ENCODE measurements at regions not wholly inside any gene's neighbourhood (a gene's known extent, or its start where the extent isn't known, plus 50 kb on each side); places are given as distances from the start of the nearest gene placed in this dataset.
"Not testable (repeated sequence)": the region's sequence is repeated elsewhere in the genome, so short reads cannot be mapped to it uniquely, and the experiment has no call there.

GRCh38 chr6:76509397-76509796 lies 436.9 kb upstream of the IMPG1 start:
- DNase-seq (ENCODE audit: low spot score in 2 of 2, unreplicated experiment in 2 of 2): no peak
- Mint-ChIP-seq H3K4me1 (peaks cover 5% of the 10 kb centered on the region), H3K27ac (no peak overlapping the region), H3K9me3 (peaks cover 4% of the 10 kb centered on the region), H3K27me3 (ENCODE audit: low read depth) (no peaks in the 10 kb centered on the region), H3K4me3 (no peak overlapping the region), H3K36me3 (no peaks in the 10 kb centered on the region)
- no peak for TF ChIP-seq CTCF (IDR thresholded peaks at IDR 0.05; ENCODE audit: unreplicated experiment)

- H3K27ac Mint-ChIP-seq: no peak overlapping the region
- H3K27me3 Mint-ChIP-seq (ENCODE audit: low read depth): no peaks in the 10 kb centered on the region
- no peaks in the 10 kb centered on the region for H3K36me3 Mint-ChIP-seq
- DNase-seq (ENCODE audit: low spot score in 2 of 2, unreplicated experiment in 2 of 2): no peak
- peaks cover 5% of the 10 kb centered on the region for H3K4me1 Mint-ChIP-seq
- TF ChIP-seq CTCF (IDR thresholded peaks at IDR 0.05; ENCODE audit: unreplicated experiment): no peak
- no peak overlapping the region for H3K4me3 Mint-ChIP-seq
- peaks cover 6% of the 10 kb centered on the region for H3K9me3 Mint-ChIP-seq
These were observed 434.3 kb upstream of the IMPG1 start for GRCh38 chr6:76506808-76507207.

GRCh38 chr6:76495909-76496308 lies 423.4 kb upstream of the IMPG1 start:
- H3K4me3 Mint-ChIP-seq: no peak overlapping the region
- TF ChIP-seq CTCF (IDR thresholded peaks at IDR 0.05; ENCODE audit: unreplicated experiment): no peak
- H3K9me3 Mint-ChIP-seq: peaks cover 33% of the 10 kb centered on the region
- no peak for DNase-seq (ENCODE audit: low spot score in 2 of 2, unreplicated experiment in 2 of 2)
- H3K27ac Mint-ChIP-seq: no peak overlapping the region
- peaks cover 13% of the 10 kb centered on the region for H3K36me3 Mint-ChIP-seq
- peaks cover 7% of the 10 kb centered on the region for H3K4me1 Mint-ChIP-seq
- no peaks in the 10 kb centered on the region for H3K27me3 Mint-ChIP-seq (ENCODE audit: low read depth)

GRCh38 chr6:76491376-76491775 lies 418.9 kb upstream of the IMPG1 start:
- H3K27me3 Mint-ChIP-seq (ENCODE audit: low read depth); DNase-seq (ENCODE audit: low spot score in 2 of 2, unreplicated experiment in 2 of 2); H3K27ac Mint-ChIP-seq; H3K4me3 Mint-ChIP-seq: not testable (repeated sequence)
- peaks cover 15% of the 10 kb centered on the region for H3K4me1 Mint-ChIP-seq
- peaks cover 39% of the 10 kb centered on the region for H3K9me3 Mint-ChIP-seq
- peaks cover 13% of the 10 kb centered on the region for H3K36me3 Mint-ChIP-seq

- no peak for DNase-seq (ENCODE audit: low spot score in 2 of 2, unreplicated experiment in 2 of 2)
- H3K27ac Mint-ChIP-seq: no peak overlapping the region
- H3K9me3 Mint-ChIP-seq: peaks cover 34% of the 10 kb centered on the region
- H3K4me3 Mint-ChIP-seq: no peak overlapping the region
- no peaks in the 10 kb centered on the region for H3K27me3 Mint-ChIP-seq (ENCODE audit: low read depth)
- peaks cover 11% of the 10 kb centered on the region for H3K36me3 Mint-ChIP-seq
- no peak for TF ChIP-seq CTCF (IDR thresholded peaks at IDR 0.05; ENCODE audit: unreplicated experiment)
- peaks cover 15% of the 10 kb centered on the region for H3K4me1 Mint-ChIP-seq
These were observed 418.0 kb upstream of the IMPG1 start for GRCh38 chr6:76490456-76490855.

GRCh38 chr6:76481101-76481500 lies 408.6 kb upstream of the IMPG1 start:
- peaks cover 9% of the 10 kb centered on the region for H3K36me3 Mint-ChIP-seq
- DNase-seq (ENCODE audit: low spot score in 2 of 2, unreplicated experiment in 2 of 2): no peak
- H3K27ac Mint-ChIP-seq: no peak overlapping the region
- H3K4me3 Mint-ChIP-seq: no peak overlapping the region
- no peak for TF ChIP-seq CTCF (IDR thresholded peaks at IDR 0.05; ENCODE audit: unreplicated experiment)
- peaks cover 78% of the 10 kb centered on the region for H3K9me3 Mint-ChIP-seq
- no peaks in the 10 kb centered on the region for H3K4me1 Mint-ChIP-seq
- H3K27me3 Mint-ChIP-seq (ENCODE audit: low read depth): no peaks in the 10 kb centered on the region
